Cerebellar nuclear complex (tissue), 1 donor: ENCODE measurements at regions not wholly inside any gene's neighbourhood (a gene's known extent, or its start where the extent isn't known, plus 50 kb on each side); places are given as distances from the start of the nearest gene placed in this dataset.
"Not testable (repeated sequence)": the region's sequence is repeated elsewhere in the genome, so short reads cannot be mapped to it uniquely, and the experiment has no call there.

Experiments
- DNase-seq, 2 experiments: peaks; one replicate each; lab custom pipeline; 2025; lab: John Stamatoyannopoulos, UW

- no peak for DNase-seq
These were observed 1748.7 kb downstream of the EFNA5 start for GRCh38 chr5:105922080-105922479.

GRCh38 chr5:105917189-105917588 is 1753.5 kb downstream of the EFNA5 start:
- no peak for DNase-seq

GRCh38 chr5:105907016-105907415 is 1763.7 kb downstream of the EFNA5 start:
- no peak for DNase-seq

DNA sequence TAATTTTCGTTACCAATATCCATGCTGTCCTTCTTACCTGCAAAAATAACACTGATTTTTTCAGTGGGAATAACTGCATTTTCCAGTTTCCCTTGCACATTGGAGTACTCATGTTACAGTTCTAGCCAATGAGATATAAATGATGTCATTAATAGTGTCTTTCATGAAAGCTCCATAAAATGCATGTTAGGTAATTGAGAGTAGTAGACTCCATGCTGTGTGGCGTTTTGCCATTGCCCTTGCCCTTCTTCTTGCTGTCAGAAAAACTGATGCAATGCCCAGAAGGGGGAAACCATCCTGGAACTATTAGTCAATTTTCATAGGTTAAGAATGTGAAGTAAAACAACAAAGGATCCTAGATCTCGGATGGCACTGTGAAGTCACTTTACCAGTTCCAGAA is 1765.3 kb downstream of the EFNA5 start:
- no peak for DNase-seq

- DNase-seq: no peak
These were observed 1767.7 kb downstream of the EFNA5 start for GRCh38 chr5:105903069-105903468.

GRCh38 chr5:105899726-105900125 is 1771.0 kb downstream of the EFNA5 start:
- DNase-seq: no peak

DNA sequence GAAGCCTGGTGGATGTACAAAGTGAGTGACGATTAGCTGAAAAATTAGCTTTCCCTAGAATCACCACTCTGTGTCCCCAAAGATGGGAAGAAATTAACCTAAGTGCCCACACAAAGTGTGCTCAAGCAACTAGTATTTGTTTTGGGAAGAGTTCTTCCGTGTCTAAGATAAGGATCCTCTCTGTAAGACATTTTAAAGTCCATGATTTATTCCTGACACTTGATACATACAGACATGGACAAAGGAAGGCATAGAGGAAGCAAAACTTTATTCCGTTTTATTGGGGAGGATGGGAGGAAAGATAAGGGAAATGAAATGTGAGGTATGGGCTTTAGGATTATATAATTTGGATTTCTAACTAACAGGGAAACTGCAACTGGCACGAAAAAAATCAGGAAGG is 1772.6 kb downstream of the EFNA5 start:
- DNase-seq: no peak

- no peak for DNase-seq
These were observed 1785.5 kb downstream of the EFNA5 start for GRCh38 chr5:105885266-105885665.

GRCh38 chr5:105882956-105883481 is 1787.7 kb downstream of the EFNA5 start:
- no peak for DNase-seq

GRCh38 chr5:105878402-105878801 is 1792.3 kb downstream of the EFNA5 start:
- no peak for DNase-seq

- no peak for DNase-seq
These were observed 1793.1 kb downstream of the EFNA5 start for GRCh38 chr5:105877592-105877991.

DNA sequence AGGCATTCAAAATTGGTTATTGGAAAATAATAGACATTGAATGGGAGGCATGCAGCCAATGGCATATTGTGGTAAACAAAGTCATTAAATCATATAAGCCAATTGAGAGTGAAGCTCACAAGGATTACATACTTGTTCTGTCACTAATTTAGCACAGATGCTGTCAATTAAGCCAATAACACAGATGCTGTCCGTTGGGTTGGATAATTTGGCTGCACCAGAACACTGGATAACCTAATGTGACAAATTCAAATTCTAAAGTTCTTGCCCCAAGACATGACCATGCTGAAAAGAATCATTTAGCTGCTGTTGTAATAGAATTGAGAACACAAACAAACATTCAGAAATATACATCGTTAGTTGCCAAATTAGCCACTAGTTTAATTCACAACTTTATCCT is 1796.4 kb downstream of the EFNA5 start:
- DNase-seq: no peak

DNA sequence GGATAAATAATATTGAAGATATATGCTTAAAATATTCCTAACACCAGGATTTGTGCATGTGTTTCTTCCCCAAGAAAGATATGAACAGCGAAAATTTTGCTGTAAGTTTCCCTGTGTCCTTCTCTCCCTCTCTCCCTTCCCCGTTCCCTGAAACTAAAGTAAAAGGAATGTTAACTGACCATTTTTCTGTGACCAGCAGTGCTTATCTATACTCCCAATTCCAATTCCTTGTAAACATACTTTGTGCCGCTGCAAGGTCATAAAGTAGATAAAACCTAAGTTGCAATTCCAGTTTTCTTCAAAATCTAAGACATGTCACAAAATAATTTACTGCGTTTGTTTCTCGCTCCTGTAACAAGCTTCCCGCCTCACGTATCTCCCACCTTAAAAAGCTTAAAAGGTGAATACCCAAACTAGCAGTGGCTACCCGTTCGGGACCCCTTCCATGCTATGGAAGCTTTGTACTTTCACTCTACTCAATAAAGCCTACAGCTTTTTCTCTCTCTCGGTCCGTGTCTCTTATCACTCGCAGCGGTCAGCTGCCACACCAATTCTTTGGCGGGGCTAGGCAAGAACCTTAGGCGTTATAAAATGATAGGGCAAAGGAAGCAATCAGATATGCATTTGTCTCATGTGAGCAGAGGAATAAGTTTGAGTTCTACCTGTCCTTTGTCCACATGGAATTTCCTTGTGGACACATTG is 1798.0 kb downstream of the EFNA5 start:
- DNase-seq: no peak

DNA sequence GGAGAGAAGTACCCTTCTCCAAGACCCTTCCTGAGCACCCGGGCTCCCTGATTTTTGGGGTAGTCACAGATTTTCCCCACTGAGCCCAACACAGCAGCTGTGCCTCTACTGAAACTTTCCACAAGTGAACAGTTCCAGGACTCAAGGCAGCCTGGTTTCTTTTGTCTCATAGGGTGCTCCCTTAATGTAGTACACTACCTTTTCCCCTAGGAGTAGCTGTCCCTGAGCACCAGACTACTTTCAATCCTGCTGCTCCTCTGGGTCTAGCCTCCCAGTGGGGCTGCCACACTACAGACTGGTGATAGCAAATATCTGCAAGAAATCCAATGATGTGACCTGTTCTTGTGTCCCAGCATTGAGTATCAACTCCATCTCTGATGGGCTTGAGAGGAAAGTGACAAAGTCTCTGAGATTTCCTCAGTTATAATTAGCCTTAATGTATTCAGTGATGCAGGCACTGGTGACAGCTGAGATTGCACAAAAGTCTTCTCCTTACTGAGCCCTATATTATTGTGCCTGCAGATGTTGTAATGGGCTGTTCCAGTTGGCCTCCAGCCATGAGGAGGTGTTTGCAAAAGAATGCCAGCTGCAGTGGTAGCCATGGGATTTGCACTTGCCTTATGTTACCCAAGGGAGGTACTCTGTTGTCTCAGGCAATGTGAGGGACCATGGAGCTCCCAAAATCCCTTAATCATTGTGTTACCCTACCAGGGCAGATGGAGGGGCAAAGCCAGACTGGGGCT is 1802.5 kb downstream of the EFNA5 start:
- DNase-seq: no peak

- DNase-seq: no peak
These were observed 1804.9 kb downstream of the EFNA5 start for GRCh38 chr5:105865834-105866233.

DNA sequence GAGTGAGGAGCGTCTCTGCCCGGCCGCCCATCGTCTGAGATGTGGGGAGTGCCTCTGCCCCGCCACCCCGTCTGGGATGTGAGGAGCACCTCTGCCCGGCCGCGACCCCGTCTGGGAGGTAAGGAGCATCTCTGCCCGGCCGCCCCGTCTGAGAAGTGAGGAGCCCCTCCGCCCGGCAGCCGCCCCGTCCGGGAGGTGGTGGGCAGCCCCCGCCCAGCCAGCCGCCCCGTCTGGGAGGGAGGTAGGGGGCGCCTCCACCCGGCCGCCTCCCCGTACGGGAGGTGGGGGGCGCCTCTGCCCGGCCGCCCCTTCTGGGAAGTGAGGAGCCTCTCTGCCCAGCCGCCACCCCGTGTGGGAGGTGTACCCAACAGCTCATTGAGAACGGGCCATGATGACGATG is 1811.4 kb downstream of the EFNA5 start:
- DNase-seq: not testable (repeated sequence)

DNA sequence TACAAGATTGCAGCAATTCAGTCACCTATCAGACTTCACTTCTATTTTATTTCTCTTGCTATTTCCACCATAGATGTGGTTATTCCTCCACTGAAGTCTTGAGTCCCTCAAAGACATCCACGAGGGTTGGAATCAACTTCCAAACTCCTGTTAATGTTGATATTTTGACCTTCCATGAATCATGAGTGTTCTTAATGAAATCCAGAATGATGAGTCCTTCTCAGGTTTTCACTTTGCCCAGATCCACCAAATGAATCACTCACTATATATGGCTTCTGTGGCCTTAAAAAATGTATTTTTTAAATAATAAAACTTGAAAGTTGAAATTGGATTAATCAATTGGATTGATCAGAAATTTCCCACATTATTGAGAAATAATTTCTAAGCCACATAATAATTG is 1821.0 kb downstream of the EFNA5 start:
- DNase-seq: no peak

DNA sequence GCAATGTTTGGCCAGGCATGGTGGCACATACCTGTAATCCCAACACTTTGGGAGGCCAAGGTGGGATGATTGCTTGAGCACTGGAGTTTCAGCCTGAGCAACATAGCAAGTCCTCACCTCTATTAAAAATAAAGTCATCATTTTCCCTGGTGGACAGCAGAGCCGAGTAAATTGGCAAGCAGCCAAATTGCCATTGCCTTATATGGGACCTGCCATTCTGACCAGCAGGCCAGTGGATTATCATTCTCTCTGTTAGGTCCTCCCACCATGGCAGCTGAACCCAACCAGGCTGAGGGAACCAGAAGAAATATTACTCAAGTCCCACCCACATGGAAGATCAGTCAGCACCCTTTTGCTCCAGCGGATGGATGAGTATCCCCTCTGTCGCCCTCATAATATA is 1829.9 kb downstream of the EFNA5 start:
- no peak for DNase-seq

DNA sequence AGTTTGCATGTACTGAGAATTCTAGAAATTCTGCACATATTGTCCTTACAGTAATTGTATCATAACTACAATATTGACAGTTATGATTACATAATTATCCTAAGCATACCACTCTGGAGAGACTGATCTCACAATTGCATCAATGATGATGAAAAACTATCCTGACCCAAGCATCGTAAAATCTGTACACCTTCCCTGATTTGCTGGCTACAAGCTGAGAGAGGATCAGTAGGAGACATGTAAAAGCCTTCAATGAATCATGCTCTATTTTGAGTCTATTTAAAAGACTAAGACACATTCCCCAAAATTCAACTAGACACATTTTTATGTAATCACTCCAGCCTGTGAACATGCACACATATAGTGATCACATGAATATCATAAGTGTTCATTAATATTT is 1833.8 kb downstream of the EFNA5 start:
- DNase-seq: no peak

- DNase-seq: no peak
These were observed 1834.5 kb downstream of the EFNA5 start for GRCh38 chr5:105836268-105836667.

GRCh38 chr5:105828821-105829220 is 1841.9 kb downstream of the EFNA5 start:
- no peak for DNase-seq

- no peak for DNase-seq
These were observed 1848.9 kb downstream of the EFNA5 start for GRCh38 chr5:105821800-105822199.

DNA sequence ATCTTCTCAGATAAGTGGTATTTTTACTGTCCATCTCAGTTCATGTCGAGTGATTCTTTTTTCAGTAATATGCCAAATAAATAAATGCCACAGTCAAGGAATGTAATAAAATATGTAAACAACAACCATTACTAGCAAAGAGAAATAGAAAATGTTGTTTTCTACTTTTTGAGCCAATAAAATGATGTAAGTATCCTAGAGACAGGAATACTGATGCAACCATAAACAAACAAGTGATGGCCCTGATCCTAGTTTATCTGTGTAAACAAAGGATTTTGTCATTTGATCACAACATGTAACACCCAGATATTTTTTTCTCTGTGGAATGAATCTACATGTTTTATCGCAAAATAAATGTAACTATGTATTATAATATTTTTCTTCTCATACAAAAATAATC is 1852.8 kb downstream of the EFNA5 start:
- DNase-seq: no peak
